H9 (cell line): ENCODE measurements at regions not wholly inside any gene's neighbourhood (a gene's known extent, or its start where the extent isn't known, plus 50 kb on each side); places are given as distances from the start of the nearest gene placed in this dataset.
A peak's percentile ranks its signal among the peaks of the same experiment; 100 is the strongest.

Source experiments
- DNase-seq: peaks from one replicate; pipeline ENCODE4 v3.0.0-alpha.2; 2017
- H2AFZ ChIP-seq: one replicate; pipeline ENCODE4 v1.6.1; 2013; ENCODE audit warnings: mild to moderate bottlenecking, low read length, control low read depth, moderate library complexity
- H2AK5ac ChIP-seq: 2 replicates; pipeline ENCODE4 v1.6.1; 2013; ENCODE audit warnings: low read length, control low read depth, mixed read lengths; ENCODE audit not compliant: insufficient read length
- H2BK120ac ChIP-seq: one replicate; pipeline ENCODE4 v1.6.1; 2013; ENCODE audit warnings: low read depth, mild to moderate bottlenecking, low read length, control low read depth, inconsistent platforms; ENCODE audit not compliant: poor library complexity, severe bottlenecking
- H2BK12ac ChIP-seq: 2 replicates; pipeline ENCODE4 v1.6.1; 2013; ENCODE audit warnings: low read length, control low read depth, mixed read lengths, low read depth; ENCODE audit not compliant: insufficient read length
- H2BK15ac ChIP-seq: 2 replicates; pipeline ENCODE4 v1.6.1; 2013; ENCODE audit warnings: low read depth, low read length, control low read depth
- H2BK20ac ChIP-seq: one replicate; pipeline ENCODE4 v1.6.1; 2013; ENCODE audit warnings: low read depth, mild to moderate bottlenecking, low read length, control low read depth, inconsistent platforms; ENCODE audit not compliant: poor library complexity, severe bottlenecking
- H2BK5ac ChIP-seq: 2 replicates; pipeline ENCODE4 v1.6.1; 2013; ENCODE audit warnings: low read length, control low read depth, mixed read lengths; ENCODE audit not compliant: insufficient read length
- H3K14ac ChIP-seq: 2 replicates; pipeline ENCODE4 v1.6.1; 2013; ENCODE audit warnings: low read length, control low read depth; ENCODE audit not compliant: insufficient read depth
- H3K18ac ChIP-seq: 2 replicates; pipeline ENCODE4 v1.6.1; 2013; ENCODE audit warnings: low read depth, mild to moderate bottlenecking, mixed read lengths, low read length, control low read depth; ENCODE audit not compliant: insufficient read length
- H3K23ac ChIP-seq: 2 replicates; pipeline ENCODE4 v1.6.1; 2013; ENCODE audit warnings: low read length, control low read depth, mixed read lengths, low read depth; ENCODE audit not compliant: insufficient read length
- H3K23me2 ChIP-seq: 2 replicates; pipeline ENCODE4 v1.6.1; 2013; ENCODE audit warnings: low read depth, mild to moderate bottlenecking, mixed read lengths, low read length, control low read depth; ENCODE audit not compliant: insufficient read length, poor library complexity, severe bottlenecking
- H3K27ac ChIP-seq: 2 replicates; pipeline ENCODE4 v1.5.1; 2013; ENCODE audit warnings: low read length, control low read depth, mixed read lengths, low read depth; ENCODE audit not compliant: insufficient read length
- H3K27me3 ChIP-seq: 2 replicates; pipeline ENCODE4 v1.6.1; 2013; ENCODE audit warnings: low read length, control low read depth, inconsistent platforms; ENCODE audit not compliant: insufficient read depth
- H3K4ac ChIP-seq: 2 replicates; pipeline ENCODE4 v1.6.1; 2013; ENCODE audit warnings: low read depth, mild to moderate bottlenecking, control low read depth, inconsistent platforms, low read length, moderate library complexity
- H3K4me1 ChIP-seq: 2 replicates; pipeline ENCODE4 v1.6.1; 2013; ENCODE audit warnings: low read length, control low read depth, inconsistent platforms; ENCODE audit not compliant: insufficient read depth
- H3K4me2 ChIP-seq: 2 replicates; pipeline ENCODE4 v1.6.1; 2013; ENCODE audit warnings: low read length, control low read depth, mixed read lengths; ENCODE audit not compliant: insufficient read length, insufficient read depth
- H3K56ac ChIP-seq: 2 replicates; pipeline ENCODE4 v1.6.1; 2013; ENCODE audit warnings: low read depth, mild to moderate bottlenecking, mixed read lengths, low read length, control low read depth; ENCODE audit not compliant: insufficient read length
- H3K79me1 ChIP-seq: 2 replicates; pipeline ENCODE4 v1.6.1; 2013; ENCODE audit warnings: low read depth, mild to moderate bottlenecking, moderate library complexity, low read length, control low read depth, inconsistent platforms; ENCODE audit not compliant: insufficient read depth, poor library complexity, severe bottlenecking
- H3K79me2 ChIP-seq: 2 replicates; pipeline ENCODE4 v1.6.1; 2013; ENCODE audit warnings: low read length, control low read depth, inconsistent platforms; ENCODE audit not compliant: insufficient read depth
- H3K9ac ChIP-seq: 2 replicates; pipeline ENCODE4 v1.6.1; 2013; ENCODE audit warnings: low read length, control low read depth, mixed read lengths; ENCODE audit not compliant: insufficient read length; ENCODE audit errors: extremely low read depth
- H3K9me3 ChIP-seq: one replicate; pipeline ENCODE4 v1.6.1; 2013; ENCODE audit warnings: low read depth, low read length, inconsistent platforms; ENCODE audit not compliant: control insufficient read depth
- H3T11ph ChIP-seq: one replicate; pipeline ENCODE4 v1.6.1; 2013; ENCODE audit warnings: mild to moderate bottlenecking, low read length, control low read depth, inconsistent platforms
- H4K20me1 ChIP-seq: one replicate; pipeline ENCODE4 v1.6.1; 2013; ENCODE audit not compliant: control insufficient read depth, insufficient read length, insufficient read depth
- H4K5ac ChIP-seq: 2 replicates; pipeline ENCODE4 v1.6.1; 2013; ENCODE audit warnings: low read depth, mild to moderate bottlenecking, mixed read lengths, low read length, control low read depth; ENCODE audit not compliant: insufficient read length
- H4K8ac ChIP-seq: replicated peaks from 2 replicates; pipeline ENCODE4 v1.6.1; 2013; ENCODE audit warnings: low read length, control low read depth, mixed read lengths, low read depth; ENCODE audit not compliant: insufficient read length
- H4K91ac ChIP-seq: 2 replicates; pipeline ENCODE4 v1.6.1; 2013; ENCODE audit warnings: low read depth, mild to moderate bottlenecking, moderate library complexity, mixed read lengths, low read length, control low read depth; ENCODE audit not compliant: insufficient read length
- H3K27ac Mint-ChIP-seq, 3 experiments: 2 replicates in 2 of 3; 3 replicates in 1 of 3; pipeline ENCODE4 v1.8.0; 2020 to 2021; ENCODE audit warnings: mixed read lengths in 3 of 3, mild to moderate bottlenecking in 1 of 3, moderate library complexity in 1 of 3
- H3K27me3 Mint-ChIP-seq: 2 replicates; pipeline ENCODE4 v1.8.0; 2021; ENCODE audit warnings: low read depth, mild to moderate bottlenecking, moderate library complexity, mixed read lengths
- H3K36me3 Mint-ChIP-seq, 3 experiments: 2 replicates in 2 of 3; 3 replicates in 1 of 3; pipeline ENCODE4 v1.8.0; 2020 to 2021; ENCODE audit warnings: low read depth in 3 of 3, mixed read lengths in 3 of 3; ENCODE audit not compliant: insufficient read depth in 1 of 3
- H3K4me1 Mint-ChIP-seq, 2 experiments: 2 replicates each; pipeline ENCODE4 v1.8.0; 2020; ENCODE audit warnings: mixed read lengths in 2 of 2
- H3K4me3 Mint-ChIP-seq, 2 experiments: 2 replicates in 1 of 2; 3 replicates in 1 of 2; pipeline ENCODE4 v1.8.0; 2020 to 2021; ENCODE audit warnings: mild to moderate bottlenecking in 2 of 2, mixed read lengths in 2 of 2, moderate library complexity in 1 of 2
- H3K9me3 Mint-ChIP-seq, 2 experiments: 2 replicates in 1 of 2; 3 replicates in 1 of 2; pipeline ENCODE4 v1.8.0; 2020; ENCODE audit warnings: mild to moderate bottlenecking in 2 of 2, mixed read lengths in 2 of 2, moderate library complexity in 1 of 2
- WGBS: extraction: QIAGEN DNeasy Blood & Tissue Kit; methylation state at CpG from one replicate; pipeline ENCODE4 v1.1.7; 2013; ENCODE audit warnings: missing lambda C conversion rate, low lambda C conversion rate, mixed read lengths; ENCODE audit not compliant: insufficient read length; ENCODE audit errors: extremely low coverage; 5-methylcytosine and 5-hydroxymethylcytosine counted together
- TF ChIP-seq, protein P1 (sequence below): fragments of 200-600 bp; sonication (generic); conservative IDR thresholded peaks from 3 replicates; pipeline ENCODE4 v1.8.0; 2021; ENCODE audit warnings: antibody characterized with exemption, mild to moderate bottlenecking

DNA sequence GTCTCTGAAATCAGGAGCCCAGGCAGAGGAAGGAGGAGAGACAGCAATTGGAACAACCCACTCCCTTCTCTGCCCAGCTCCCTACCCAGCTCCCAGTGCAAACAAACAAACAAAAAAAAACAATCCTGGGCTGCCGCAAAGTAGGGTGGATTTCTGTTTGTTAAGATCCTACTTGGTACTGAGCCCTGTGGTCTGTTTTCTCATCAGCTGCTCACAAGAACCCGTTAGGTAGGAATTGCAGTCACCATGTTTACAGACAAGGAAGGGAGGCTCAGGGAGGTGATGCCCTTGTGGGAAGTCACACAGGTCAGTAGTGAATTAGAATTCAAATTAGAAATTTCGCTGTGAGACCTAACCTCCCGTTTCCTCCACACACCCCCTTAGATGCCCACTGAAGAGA lies 128.8 kb upstream of the RAD23B start:
- Histone ChIP-seq H3K4me1 (no peaks in the 10 kb centered on the region), H2AFZ (no peak overlapping the region), H3K4ac (no peak overlapping the region), H2BK5ac (no peak overlapping the region), H3K14ac (no peak overlapping the region), H3K27me3 (no peaks in the 10 kb centered on the region), H3K79me1 (no peaks in the 10 kb centered on the region), H2BK20ac (no peak overlapping the region), H4K20me1 (no peaks in the 10 kb centered on the region), H3K4me2 (no peak overlapping the region), H3K79me2 (no peaks in the 10 kb centered on the region), H2AK5ac (no peak overlapping the region), H3K9me3 (no peaks in the 10 kb centered on the region), H3K56ac (no peak overlapping the region), H3K23ac (no peak overlapping the region), H2BK15ac (no peak overlapping the region), H4K8ac (peak overlapping the region; percentile 52), H3T11ph (no peak overlapping the region), H3K18ac (no peak overlapping the region), H2BK120ac (no peak overlapping the region), H3K23me2 (no peaks in the 10 kb centered on the region), H4K5ac (no peak overlapping the region), H3K9ac (no peak overlapping the region), H3K27ac (no peak overlapping the region), H2BK12ac (no peak overlapping the region), H4K91ac (no peak overlapping the region)
- peaks cover 2% of the 10 kb centered on the region; the same call in 1 of the 2 replicates for H3K27me3 Mint-ChIP-seq
- no peak for DNase-seq
- H3K27ac Mint-ChIP-seq, result no peak overlapping the region
- H3K36me3 Mint-ChIP-seq, result peaks cover 0 to 4% (median 0%) of the 10 kb centered on the region in 3 experiments; a peak in 2 of 7 replicates
- H3K4me3 Mint-ChIP-seq, result no peak overlapping the region
- peaks cover 10% of the 10 kb centered on the region in 2 experiments for H3K4me1 Mint-ChIP-seq
- H3K9me3 Mint-ChIP-seq, result peaks cover 3% of the 10 kb centered on the region in 2 experiments; a peak in 2 of 5 replicates
- no CpG with 5 or more reads among the region's 4 CpGs for WGBS
- TF ChIP-seq, protein P1, sequence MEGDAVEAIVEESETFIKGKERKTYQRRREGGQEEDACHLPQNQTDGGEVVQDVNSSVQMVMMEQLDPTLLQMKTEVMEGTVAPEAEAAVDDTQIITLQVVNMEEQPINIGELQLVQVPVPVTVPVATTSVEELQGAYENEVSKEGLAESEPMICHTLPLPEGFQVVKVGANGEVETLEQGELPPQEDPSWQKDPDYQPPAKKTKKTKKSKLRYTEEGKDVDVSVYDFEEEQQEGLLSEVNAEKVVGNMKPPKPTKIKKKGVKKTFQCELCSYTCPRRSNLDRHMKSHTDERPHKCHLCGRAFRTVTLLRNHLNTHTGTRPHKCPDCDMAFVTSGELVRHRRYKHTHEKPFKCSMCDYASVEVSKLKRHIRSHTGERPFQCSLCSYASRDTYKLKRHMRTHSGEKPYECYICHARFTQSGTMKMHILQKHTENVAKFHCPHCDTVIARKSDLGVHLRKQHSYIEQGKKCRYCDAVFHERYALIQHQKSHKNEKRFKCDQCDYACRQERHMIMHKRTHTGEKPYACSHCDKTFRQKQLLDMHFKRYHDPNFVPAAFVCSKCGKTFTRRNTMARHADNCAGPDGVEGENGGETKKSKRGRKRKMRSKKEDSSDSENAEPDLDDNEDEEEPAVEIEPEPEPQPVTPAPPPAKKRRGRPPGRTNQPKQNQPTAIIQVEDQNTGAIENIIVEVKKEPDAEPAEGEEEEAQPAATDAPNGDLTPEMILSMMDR, result no peak
